Activated naive CD4-positive, alpha-beta T cell treated with Interleukin-2 at 50 U/mL for 16 hours (primary cell): ENCODE measurements at regions not wholly inside any gene's neighbourhood (a gene's known extent, or its start where the extent isn't known, plus 50 kb on each side); places are given as distances from the start of the nearest gene placed in this dataset.

ENCODE experiments used
- DNase-seq: peaks from one replicate; pipeline ENCODE4 v3.0.0-alpha.2; 2020

GRCh38 chr2:18244845-18245244, 315.6 kb downstream of the RDH14 start:
- no peak for DNase-seq

- no peak for DNase-seq
These were observed 316.6 kb downstream of the RDH14 start for GRCh38 chr2:18243816-18244215.

- no peak for DNase-seq
These were observed 317.7 kb downstream of the RDH14 start for GRCh38 chr2:18242716-18243115.

- DNase-seq: no peak
These were observed 322.2 kb downstream of the RDH14 start for GRCh38 chr2:18238209-18238608.

GRCh38 chr2:18237298-18237697, 323.2 kb downstream of the RDH14 start:
- DNase-seq: no peak

- no peak for DNase-seq
These were observed 327.6 kb downstream of the RDH14 start for GRCh38 chr2:18232731-18233438.

GRCh38 chr2:18230668-18231067, 329.8 kb downstream of the RDH14 start:
- DNase-seq: no peak

GRCh38 chr2:18219676-18220075, 340.8 kb downstream of the RDH14 start:
- no peak for DNase-seq

GRCh38 chr2:18218160-18218933, 339.9 kb downstream of the KCNS3 start:
- no peak for DNase-seq

GRCh38 chr2:18214936-18215335, 336.5 kb downstream of the KCNS3 start:
- DNase-seq: no peak

- DNase-seq: no peak
These were observed 335.5 kb downstream of the KCNS3 start for GRCh38 chr2:18213986-18214385.

- DNase-seq: no peak
These were observed 331.6 kb downstream of the KCNS3 start for GRCh38 chr2:18209934-18210639.

- DNase-seq: no peak
These were observed 330.5 kb downstream of the KCNS3 start for GRCh38 chr2:18208956-18209355.

- DNase-seq: no peak
These were observed 322.3 kb downstream of the KCNS3 start for GRCh38 chr2:18200771-18201170.

- no peak for DNase-seq
These were observed 320.2 kb downstream of the KCNS3 start for GRCh38 chr2:18198677-18199076.

GRCh38 chr2:18194161-18194560, 315.7 kb downstream of the KCNS3 start:
- no peak for DNase-seq

- no peak for DNase-seq
These were observed 308.5 kb downstream of the KCNS3 start for GRCh38 chr2:18186816-18187613.

- DNase-seq: no peak
These were observed 304.4 kb downstream of the KCNS3 start for GRCh38 chr2:18182861-18183260.

GRCh38 chr2:18180912-18181311, 302.4 kb downstream of the KCNS3 start:
- DNase-seq: no peak

- DNase-seq: no peak
These were observed 301.7 kb downstream of the KCNS3 start for GRCh38 chr2:18180031-18180610.

GRCh38 chr2:18178736-18179349, 300.4 kb downstream of the KCNS3 start:
- no peak for DNase-seq

GRCh38 chr2:18176679-18177215, 298.3 kb downstream of the KCNS3 start:
- no peak for DNase-seq
